ENCODE measurements at regions not wholly inside any gene's neighbourhood (a gene's known extent, or its start where the extent isn't known, plus 50 kb on each side); places are given as distances from the start of the nearest gene placed in this dataset.
A peak's percentile ranks its signal among the peaks of the same experiment; 100 is the strongest.

DNA sequence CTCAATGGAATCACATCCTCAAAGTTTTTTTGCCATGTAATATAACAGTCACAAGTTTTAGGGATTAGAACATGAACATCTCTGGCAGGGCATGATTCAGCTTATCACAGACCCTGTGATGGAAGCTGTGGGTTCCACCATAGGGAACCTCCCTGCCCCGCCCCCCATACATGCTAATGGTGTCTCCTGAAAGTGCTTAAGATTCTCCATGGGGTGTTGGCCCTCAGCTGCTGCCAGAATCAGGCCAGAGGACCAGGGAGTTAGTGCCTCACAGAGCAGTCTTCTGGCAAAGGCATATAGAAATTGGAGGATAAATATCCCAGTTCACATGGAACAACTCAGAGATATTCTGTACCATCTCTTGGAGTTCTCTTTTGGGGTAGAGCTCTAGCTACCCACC, 119.4 kb downstream of the RAB11FIP2 start:
- DNase-seq (ENCODE audit: low read depth): no peak

DNA sequence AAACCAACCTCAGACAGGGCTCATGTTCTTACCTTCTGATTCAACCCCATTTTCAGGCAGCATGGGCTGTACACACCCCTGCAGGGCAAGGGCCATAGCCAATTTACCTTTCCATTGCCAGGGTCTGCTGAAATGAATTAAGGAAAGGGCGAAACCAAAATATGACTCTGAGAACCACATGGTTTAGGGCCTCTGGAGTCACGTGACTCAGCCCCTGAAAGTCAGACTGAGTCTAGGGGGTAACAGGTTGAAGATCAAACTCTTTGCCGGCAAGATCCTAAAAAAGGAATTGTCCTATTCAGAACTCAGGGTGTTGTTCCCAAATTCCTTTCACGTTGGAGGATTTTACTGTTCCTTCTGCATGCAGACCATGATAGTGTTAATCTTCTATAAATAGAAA, 118.9 kb downstream of the RAB11FIP2 start:
- DNase-seq (ENCODE audit: low read depth): no peak

DNA sequence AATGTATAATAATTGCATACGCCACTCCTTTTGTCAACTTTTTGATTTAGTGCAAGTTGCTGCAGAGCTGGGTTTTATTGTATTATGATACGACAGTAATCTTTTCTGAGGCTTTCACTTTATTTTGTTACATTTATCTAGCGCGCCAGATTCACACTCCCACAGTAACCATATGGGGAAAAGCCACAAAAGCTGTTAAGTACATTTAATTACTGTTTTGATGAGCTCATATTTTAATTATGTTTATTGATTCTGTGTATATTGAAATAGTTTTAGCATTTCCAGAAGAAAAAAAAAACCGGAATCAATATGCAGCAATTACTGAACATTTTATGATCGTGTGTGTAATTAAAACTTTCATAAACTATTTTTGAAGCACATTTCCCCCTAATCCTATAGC, 118.5 kb downstream of the RAB11FIP2 start:
- DNase-seq (ENCODE audit: low read depth): no peak

DNA sequence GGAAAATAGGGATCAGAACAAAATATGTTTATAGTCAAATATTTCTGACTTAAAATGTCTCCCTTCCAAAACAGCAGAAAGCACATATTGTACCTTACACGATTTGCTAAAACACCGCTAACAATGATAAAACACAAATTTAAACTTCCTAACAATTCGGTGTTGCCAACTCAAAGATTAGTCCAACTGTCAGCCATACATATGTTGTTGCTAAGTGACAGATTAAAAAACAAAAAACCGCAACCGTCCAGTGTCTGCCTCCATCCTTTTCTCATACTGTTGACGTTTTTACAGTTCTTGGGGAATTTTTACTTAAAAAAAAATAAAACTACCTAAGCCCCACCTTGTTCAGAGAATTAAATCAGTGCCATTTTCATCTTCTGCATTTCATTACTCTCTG, 118.0 kb downstream of the RAB11FIP2 start:
- no peak for DNase-seq (ENCODE audit: low read depth)

DNA sequence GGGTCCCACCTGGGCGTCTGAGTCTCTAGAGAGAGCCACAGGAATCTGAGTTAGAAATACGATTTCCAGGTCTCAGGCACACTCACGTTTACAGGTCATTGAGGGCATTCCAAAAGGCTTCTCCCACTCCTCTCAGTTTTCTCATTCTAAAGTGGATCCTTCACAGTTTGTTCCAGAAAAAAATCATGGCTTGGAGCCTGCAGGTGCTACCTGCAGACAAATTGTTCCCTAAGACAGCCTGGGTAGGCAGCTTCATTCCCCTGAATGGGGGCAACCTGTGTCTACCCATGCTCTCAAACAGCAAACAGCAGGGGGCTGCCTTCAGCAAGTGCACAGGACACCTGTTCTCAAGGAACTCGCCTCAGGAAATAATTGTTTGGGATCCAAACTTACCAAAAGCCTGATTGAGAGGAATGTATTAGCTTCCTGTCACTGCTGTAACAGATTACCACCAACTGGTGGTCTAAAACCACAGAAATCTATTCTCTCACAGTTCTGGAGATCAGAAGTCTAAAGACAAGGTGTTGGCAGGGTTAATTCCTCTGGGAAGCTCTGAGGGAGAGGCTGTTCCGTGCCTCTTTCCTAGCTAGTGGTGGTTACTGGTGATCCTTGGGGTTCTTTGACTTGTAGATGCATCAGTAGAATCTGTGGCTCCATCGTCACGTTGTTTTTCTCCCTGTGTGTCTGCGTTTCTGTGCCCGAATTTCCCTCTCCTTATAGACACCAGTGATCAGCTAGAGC, 117.2 kb downstream of the RAB11FIP2 start:
- DNase-seq (ENCODE audit: low read depth): no peak

DNA sequence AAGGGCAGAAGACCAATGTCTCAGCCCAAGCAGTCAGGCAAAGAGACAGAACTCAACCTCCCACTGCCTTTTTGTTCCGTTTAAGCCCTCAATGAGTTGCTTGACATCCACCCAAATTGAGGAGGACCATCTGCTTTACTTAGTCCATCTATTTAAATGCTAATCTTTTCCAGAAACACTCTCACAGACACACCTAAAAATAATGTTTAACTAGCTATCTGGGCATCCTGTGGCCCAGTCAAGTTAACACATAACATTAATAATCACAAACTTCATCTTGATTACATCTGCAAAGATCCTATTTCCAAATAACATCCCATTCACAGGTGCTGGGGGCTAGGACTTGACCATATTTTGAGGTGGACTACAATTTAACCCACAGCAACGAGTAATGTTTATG, 115.7 kb downstream of the RAB11FIP2 start:
- no peak for DNase-seq (ENCODE audit: low read depth)

DNA sequence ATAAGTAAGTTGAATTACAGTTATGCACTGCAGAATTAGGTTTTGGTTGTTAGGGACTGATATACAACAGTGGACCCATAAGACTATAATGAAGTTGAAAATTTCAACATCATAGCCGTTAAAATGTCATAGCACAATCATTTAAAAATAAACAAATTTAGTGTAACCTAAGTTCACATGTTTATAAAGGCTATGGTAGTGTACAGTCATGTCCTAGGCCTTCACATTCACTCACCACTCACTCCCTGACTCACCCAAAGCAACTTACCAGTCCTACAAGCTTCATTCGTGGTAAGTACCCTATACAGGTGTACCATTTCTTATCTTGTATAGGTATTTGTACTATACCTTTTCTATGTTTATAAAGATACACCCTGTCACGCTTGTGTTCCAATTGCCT, 113.7 kb downstream of the RAB11FIP2 start:
- no peak for DNase-seq (ENCODE audit: low read depth)

DNA sequence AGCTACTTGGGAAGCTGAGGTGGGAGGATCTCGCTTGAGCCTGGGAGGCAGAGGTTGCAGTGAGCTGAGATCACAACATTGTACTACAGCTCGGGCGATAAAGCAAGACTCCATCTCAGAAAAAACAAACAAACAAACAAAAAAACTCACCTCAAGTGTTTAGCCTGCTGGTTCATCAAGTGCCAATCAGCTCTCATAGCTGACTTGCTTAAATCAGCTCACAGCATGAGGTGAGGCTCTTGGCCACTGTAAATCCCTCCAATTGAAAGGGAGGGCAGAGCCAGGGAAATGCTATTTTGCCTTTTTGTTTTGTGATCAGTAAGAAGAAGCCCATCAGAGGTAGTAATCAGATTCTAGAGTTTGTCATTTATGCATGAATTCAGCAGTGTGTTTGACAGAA, 112.3 kb downstream of the RAB11FIP2 start:
- no peak for DNase-seq (ENCODE audit: low read depth)

DNA sequence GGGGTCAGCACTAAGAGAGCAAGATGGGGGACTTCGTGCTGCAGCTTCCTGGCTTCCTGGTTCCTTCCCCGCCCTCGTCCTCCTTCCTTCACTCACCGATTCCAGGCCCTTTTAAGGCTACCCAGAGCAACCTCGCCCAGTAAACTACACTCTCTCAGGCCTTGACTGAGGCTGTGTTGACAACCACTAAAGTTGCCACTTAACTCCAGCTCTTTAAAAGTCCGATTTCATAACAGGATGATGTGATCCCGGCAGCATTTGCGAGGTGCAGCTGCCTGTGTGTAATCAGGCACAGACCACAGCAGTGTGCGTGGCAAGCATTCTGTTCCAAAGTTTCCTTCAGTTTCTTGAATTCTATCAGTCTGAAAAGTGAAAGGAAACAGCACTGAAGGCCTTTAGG, 110.6 kb downstream of the RAB11FIP2 start:
- peak; percentile 8 for DNase-seq (ENCODE audit: low read depth)

DNA sequence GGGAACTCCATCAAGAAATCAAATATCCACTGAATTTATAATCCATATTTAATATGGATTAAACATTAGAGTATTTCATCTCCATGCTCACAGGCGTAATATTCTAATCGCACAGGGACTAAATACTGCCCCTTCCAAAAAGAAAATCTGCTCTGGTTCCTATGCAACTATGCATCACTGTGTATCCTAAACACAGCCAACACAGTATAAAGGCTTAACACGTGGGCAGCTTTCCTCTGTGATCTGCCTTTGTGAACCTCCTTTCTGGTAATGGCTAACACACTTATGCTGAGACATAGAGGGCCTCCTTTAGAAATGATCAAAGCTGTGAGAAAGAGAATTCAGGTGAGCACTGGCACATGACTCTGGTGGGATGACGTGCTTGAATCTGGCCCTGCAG, 110.2 kb downstream of the RAB11FIP2 start:
- DNase-seq (ENCODE audit: low read depth): no peak

DNA sequence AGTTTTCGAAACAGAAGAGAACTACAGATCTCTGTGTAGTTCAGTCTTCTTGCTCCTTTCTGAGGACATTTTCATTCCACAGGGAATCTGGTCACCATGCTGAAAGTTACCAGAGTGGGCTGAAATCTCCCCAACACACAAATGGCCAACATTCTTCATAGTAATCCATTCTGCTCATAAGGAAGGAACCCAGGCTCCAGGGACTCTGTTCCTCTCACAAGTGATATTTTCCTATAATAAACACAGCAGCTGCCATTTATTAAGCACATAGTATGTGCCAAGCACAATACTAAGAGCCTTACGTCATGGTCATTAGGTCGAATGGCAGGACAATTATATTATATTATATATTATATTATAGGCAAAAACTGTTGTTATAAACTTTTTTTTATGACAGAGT, 109.8 kb downstream of the RAB11FIP2 start:
- no peak for DNase-seq (ENCODE audit: low read depth)

DNA sequence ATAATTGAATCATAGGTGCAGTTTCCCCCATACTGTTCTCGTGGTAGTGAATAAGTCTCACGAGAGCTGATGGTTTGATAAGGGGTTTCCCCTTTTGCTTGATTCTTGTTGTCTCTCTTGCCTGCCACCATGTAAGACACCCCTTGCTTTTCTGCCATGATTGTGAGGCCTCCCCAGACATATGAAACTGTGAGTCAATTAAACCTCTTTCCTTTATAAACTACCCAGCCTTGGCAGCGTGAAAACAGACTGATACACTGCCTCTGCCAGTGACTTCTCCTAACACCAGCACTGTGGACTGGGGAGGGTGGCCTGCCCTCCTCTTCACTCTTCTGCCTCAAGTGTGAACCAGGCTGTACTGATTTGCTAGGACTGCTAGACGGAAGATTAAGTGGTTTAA, 108.6 kb downstream of the RAB11FIP2 start:
- no peak for DNase-seq (ENCODE audit: low read depth)

DNA sequence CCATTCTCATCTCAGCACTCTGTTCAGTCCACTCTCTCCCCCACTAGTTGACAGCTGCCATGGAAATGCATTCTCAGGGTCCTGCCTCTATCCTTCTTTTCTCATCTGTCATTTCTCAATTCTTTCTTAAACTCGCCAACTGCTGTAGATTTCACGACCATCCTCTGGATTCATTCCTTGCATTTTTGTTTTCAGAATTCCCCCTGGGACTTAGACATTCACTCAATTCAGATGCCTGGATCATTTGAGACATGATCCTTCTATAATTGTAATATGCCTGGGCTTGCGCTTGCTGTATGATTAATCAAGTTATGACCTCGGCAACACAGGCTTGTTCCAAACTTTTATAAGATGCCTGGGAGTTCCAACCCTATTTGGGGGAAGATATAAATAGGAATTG, 104.5 kb downstream of the RAB11FIP2 start:
- no peak for DNase-seq (ENCODE audit: low read depth)

DNA sequence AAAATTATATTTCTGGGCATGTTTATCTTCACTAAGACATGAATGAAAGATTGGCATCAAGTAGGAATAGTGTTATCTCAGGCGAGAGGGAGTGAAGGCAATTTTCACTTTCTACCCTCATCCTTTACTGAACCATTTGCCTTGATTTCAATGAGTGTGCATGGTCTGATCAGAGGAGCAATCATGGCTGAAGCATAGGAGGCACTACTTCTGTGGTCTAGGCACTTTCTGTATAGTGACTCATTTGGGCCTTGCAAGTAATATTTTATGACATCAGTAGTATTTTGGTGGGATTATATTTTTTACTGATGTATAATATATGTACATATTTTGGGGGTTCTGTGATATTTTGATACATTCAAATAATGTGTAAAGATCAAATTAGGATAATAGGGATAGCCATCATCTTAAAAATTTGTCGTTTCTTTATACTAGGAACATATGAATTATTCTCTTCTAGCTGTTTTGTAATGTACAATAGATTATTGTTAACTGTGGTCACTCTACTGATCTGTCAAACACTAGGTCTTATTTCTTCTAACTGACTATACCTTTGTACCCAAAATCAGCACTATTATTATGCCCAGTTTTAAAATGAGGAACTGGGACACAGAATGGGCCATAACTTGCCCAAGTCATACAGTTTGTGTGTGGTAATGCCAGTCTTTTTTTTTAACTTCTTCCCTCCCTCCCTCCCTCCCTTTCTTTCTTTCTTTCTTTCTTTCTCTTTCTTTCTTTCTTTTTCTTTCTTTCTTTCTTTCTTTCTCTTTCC, 101.9 kb downstream of the RAB11FIP2 start:
- no peak for DNase-seq (ENCODE audit: low read depth)

DNA sequence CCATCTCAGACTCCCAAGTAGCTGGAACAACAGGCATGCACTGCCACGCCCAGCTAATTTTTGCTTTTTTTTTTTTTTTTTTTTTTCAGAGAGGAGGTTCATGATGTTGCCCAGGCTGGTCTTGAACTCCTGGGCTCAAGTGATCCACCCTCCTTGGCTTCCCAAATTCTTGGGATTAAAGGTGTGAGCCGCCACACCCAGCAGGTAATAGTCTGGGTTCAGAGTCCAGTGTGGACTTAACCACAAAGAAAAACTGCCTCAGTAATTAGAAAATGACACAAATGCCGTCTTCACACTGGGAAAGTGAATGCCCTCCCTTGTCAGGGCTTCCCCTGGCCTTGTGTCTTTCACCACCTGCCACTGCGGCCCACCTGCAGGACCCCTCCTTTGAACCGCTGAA, 101.1 kb downstream of the RAB11FIP2 start:
- no peak for DNase-seq (ENCODE audit: low read depth)

DNA sequence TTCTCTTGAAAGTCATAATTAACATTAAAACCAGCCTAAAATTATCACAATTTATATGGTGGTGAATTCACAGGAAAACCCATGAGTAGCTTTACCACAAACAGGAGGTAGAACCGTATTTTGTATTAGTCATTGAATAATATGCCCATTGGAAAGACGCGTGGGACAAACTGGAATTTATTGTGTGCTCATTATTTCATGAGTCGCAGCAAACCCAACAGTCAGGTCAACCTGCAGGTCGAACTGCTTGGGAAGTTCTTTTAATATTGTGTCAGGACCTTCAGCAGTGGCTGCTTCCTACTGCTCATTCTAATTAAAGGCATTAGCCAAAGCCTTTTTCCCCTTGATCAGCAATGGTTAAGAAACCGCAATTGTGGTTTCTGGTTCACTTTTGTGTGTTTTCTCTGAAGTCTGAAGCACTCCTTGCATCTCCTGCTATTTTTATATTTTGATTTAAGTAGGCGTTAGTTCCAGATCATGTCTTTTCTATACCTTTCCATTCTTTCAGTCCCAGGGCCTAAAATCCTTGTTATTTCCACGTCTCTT, 100.1 kb downstream of the RAB11FIP2 start:
- peak; percentile 19 for DNase-seq (ENCODE audit: low read depth)

DNA sequence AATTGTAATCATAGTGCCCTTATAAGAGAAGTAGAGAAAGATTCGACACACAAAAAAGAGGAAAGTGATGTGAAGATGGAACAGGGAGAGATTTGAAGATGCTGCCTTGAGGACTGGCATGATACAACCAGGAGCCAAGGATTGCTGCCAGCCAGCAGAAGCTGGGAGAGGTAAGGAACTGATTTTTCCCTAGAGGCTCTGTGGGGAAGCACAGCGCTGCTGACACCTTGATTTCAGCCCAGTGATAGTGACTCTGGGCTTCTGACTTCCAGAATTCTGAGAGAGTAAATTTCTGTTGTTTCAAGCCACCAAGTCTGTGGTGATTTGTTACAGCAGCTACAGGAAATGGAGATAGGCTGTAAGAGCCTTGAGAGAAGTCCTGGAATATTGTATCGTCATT, 98.2 kb downstream of the RAB11FIP2 start:
- DNase-seq (ENCODE audit: low read depth): no peak

DNA sequence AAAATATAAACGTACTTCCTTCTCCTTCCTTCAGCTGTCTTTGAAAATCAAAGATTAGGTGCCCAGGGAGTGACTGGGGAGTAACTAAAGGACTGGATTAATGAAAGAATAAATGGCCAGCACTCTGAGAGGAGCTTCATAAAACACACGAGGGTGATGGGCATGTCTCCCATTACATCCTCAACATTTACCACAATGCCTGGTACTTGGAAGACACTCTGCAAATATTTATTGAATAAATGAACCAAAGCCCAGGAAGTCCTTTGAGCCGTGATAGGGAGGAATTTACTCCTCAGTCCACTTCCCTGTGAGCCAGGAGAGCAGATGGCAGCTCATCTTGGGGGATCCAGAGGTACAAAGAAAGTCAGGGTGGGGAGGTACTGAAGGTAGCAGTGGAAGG, 96.3 kb downstream of the RAB11FIP2 start:
- DNase-seq (ENCODE audit: low read depth): no peak
